GM19468 (cell line): ENCODE measurements at regions not wholly inside any gene's neighbourhood (a gene's known extent, or its start where the extent isn't known, plus 50 kb on each side); places are given as distances from the start of the nearest gene placed in this dataset.

Experiments used
- ATAC-seq: cut with Tn5 transposase; IDR thresholded peaks from one replicate; pipeline ENCODE4 v1.9.1; 2021; ENCODE audit warnings: mild to moderate bottlenecking, moderate library complexity, moderate number of reproducible peaks; ENCODE audit not compliant: unreplicated experiment; ENCODE audit errors: extremely low read depth

GRCh38 chr2:76279142-76279541 lies 568.4 kb upstream of the GCFC2 start:
- ATAC-seq, result no peak

DNA sequence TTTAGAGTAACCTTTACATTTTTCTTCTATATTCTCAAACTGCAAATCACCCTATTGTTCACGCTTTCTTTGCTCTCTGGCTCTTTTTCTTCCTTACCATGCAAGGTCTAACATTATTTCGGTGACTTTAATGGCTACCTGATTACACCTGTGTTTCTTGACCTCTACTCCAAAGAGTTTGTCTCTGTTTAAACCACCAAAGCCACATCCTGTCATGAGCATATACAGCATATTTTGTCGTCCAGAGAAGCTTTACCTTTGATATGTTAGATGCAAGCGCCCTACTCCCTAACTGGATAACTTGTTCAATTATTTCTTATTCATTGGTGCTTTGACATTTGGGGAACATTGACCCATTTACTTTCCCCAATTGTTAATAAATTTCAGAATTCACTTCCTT lies 565.1 kb upstream of the GCFC2 start:
- ATAC-seq, result no peak

- no peak for ATAC-seq
Observed at GRCh38 chr2:76274676-76275075, 564.0 kb upstream of the GCFC2 start.

GRCh38 chr2:76274160-76274559 lies 563.4 kb upstream of the GCFC2 start:
- ATAC-seq, result no peak

GRCh38 chr2:76270096-76270710 lies 559.5 kb upstream of the GCFC2 start:
- ATAC-seq, result no peak

DNA sequence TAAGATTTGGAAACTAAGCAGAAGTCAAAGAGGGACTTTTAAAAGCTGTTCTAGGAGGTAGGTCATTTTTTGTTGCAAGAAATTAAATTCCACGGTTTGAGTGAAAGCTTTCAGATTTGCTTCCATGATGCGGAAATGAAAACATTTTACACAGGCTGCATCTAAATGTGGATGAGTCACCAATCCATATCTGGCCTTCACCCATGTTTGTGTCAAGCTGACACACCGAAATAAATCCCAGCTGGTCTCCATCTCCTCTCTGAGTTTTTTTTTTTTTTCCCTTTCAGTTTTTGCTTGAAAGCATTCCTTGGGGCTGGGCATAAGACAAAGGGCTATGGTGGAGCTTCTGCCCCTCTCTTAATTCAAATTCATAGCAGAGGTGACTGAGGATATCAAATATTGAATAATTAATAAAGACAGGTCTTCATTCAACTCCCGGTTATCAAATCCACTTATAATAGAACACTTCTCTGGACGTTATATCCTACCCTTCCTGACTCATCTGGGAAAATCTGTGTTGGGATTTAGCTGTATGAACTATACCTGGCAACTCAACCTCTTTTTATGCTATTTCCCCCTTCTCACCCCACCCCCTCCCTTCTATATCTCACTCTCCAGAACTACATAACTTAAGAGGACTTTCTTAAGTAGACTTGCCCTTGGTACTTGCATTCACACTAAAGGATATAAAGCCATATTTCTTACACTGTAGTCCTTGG lies 558.3 kb upstream of the GCFC2 start:
- no peak for ATAC-seq

- no peak for ATAC-seq
Observed at GRCh38 chr2:76268484-76268883, 557.8 kb upstream of the GCFC2 start.

DNA sequence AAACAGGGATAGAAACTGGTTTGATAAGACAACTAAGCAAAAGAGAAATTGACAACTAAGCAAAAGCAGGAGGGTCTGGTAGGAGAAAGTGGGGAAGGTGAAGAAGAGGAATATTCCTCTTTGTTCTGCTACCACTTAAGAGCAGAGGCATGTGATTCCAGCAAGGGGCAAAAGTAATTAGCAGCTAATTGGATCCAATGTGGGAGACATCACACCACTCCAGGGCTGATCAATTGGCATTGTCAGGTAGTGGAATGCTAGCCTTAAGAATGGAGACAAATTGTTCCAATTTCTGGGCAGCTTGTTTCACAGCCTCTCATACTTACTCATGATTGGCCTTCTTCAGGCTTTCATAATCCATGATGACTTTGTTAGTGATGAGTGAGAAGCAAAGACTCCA lies 547.1 kb upstream of the GCFC2 start:
- no peak for ATAC-seq

GRCh38 chr2:76256458-76257088 lies 545.9 kb upstream of the GCFC2 start:
- ATAC-seq, result no peak

DNA sequence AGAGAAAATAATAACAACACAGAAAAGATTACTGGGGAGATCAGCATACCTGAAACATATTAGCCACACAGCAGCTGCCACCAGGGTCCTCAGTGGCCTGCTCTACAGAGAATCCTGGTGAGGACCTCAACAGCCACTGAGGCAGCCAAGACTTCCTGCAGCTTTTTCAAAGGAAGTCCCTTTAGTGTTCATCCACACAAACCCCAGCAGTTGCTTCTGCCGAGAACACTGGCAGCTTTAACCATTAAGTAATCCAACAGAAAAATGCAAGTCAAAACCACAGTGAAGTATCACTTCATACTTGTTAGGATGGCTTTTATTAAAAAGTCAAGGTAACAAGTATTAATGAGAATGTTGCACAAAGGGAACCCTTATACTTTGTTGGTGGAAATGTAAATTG lies 542.0 kb upstream of the GCFC2 start:
- ATAC-seq, result no peak

- no peak for ATAC-seq
Observed at GRCh38 chr2:76251342-76251741, 540.6 kb upstream of the GCFC2 start.

GRCh38 chr2:76247006-76247405 lies 536.3 kb upstream of the GCFC2 start:
- ATAC-seq, result no peak

GRCh38 chr2:76211991-76212985 lies 501.6 kb upstream of the GCFC2 start:
- no peak for ATAC-seq

DNA sequence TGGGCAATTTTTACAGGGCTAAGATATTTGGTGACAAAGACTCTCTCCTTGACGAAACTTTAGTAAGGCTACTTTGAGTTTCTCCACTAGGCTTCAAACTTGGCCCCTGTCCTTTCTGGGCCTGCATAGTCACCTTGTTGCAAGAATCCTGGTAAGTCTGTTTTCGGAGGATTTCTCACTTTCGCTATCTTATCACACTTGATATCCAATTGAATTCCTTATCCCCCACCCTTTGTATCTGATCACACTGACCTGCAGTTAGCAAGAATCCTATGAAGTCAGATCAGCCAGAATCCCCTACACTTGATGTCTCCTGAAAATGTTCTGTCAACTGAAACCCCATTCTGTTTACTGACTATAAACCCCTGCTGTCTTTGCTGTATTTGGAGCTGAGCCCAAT lies 499.8 kb upstream of the GCFC2 start:
- no peak for ATAC-seq

DNA sequence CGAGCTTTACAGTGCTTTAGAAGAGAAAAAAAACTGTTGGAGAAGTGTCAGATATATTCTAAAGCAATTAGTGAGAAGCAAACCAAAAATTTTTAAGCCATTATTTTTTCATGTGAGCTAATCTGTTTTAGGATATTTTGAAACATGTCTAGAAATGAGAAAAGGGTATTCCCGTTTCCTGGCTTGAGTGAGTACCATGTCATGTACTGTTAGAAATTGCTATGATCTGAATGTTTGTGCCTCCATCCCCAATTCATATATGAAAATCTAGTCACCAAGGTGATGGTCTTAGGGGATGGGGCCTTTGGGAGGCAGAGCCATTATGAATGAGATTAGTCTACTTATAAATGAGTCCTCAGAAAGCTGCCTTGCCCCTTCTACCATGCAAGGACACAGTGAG lies 493.3 kb upstream of the GCFC2 start:
- no peak for ATAC-seq

GRCh38 chr2:76202866-76203265 lies 492.2 kb upstream of the GCFC2 start:
- ATAC-seq, result no peak

- ATAC-seq, result no peak
Observed at GRCh38 chr2:76197842-76198448, 487.2 kb upstream of the GCFC2 start.

DNA sequence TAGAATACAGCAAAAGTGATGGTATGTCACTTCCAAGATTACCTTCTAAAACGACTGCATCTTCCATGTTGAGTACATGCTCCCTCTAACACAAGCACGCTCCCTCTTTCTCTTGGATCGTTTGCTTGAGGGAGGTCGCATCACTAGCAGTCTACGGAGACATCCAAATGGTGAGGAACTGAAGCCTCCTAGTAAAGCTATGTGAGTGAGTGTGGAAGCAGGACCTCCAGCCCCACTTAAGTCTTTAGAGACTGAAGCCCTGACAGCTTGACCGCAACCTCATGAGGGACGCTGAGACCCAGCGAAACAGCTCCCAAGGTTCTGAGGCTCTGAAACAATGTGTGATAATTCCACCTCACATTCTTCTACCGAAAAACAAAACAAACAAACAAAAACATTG lies 486.7 kb upstream of the GCFC2 start:
- ATAC-seq, result no peak

DNA sequence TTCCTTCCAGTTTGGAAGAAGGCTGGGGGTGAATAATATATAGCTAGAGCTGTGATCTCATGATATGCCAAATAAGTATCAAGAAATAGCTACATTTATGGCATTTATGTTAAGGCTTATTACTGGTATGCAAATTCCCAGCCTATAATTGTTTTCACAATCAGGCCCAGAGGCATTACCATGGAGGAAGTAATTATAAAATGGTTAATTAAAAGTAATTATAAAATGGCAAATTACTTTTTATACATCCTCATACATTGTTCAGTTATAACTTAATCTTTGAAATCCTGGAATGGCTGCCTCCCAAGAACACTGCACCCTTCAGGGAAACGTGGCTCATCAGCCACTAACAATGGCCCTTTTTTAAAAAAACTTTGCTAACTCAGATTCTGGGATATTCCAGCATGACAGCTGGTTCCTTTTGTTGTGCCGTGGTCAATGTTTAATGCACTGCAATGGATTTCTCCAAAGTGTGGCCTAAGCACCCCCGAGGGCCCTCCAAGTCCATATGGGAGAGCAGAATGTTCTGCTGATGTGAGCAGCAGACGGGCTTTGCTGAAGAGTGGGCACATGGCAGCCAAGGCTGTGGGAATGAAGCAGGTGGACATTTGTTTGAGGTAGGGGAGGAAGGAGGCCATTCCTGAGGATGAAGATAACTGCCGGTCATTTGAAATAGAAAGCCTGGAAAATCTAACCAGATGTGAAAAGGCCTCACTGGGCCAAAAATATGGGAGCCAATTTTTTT lies 483.5 kb upstream of the GCFC2 start:
- no peak for ATAC-seq
